ENCODE measurements at regions not wholly inside any gene's neighbourhood (a gene's known extent, or its start where the extent isn't known, plus 50 kb on each side); places are given as distances from the start of the nearest gene placed in this dataset.

GRCh38 chr13:31614073-31614472, 125.3 kb upstream of the RXFP2 start:
- DNase-seq = no peak

DNA sequence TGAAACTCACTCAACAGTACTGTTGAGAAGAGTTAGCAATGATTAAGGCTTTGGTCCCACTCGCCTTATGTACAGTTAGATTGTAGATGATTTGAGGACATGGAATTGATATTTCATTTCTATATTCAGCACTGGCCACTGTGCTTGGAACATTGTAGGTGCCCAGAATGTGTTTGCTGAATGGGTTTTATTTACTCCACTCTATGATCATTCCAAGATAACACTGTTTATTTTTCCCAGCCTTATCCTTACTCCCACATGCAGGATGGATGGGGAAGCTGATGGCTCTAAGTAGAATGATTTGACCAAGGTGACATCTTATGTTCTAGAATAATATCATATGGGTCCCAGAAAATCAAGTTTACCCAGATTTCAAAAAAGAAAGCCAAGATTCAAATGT, 124.6 kb upstream of the RXFP2 start:
- DNase-seq = no peak

DNA sequence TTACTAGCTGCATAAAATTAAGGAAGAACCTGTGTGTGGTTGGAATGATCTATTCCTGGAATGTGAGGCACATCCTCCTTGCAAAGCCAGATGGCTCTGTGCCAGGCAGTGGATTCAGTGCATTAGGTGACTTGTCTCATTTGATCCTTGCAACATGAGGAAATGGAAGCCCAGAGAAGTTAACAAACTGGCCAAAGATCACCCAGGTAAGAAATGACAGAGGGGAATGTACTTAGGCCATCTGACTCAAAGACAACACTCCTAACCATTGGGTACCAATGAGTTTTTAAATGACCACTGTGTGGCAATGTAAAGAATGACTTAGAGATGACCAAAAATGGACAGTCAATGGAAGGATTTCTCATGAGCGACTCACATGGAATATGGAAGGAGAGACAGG, 114.2 kb upstream of the RXFP2 start:
- no peak for DNase-seq

GRCh38 chr13:31627097-31627845, 112.1 kb upstream of the RXFP2 start:
- DNase-seq = no peak

DNA sequence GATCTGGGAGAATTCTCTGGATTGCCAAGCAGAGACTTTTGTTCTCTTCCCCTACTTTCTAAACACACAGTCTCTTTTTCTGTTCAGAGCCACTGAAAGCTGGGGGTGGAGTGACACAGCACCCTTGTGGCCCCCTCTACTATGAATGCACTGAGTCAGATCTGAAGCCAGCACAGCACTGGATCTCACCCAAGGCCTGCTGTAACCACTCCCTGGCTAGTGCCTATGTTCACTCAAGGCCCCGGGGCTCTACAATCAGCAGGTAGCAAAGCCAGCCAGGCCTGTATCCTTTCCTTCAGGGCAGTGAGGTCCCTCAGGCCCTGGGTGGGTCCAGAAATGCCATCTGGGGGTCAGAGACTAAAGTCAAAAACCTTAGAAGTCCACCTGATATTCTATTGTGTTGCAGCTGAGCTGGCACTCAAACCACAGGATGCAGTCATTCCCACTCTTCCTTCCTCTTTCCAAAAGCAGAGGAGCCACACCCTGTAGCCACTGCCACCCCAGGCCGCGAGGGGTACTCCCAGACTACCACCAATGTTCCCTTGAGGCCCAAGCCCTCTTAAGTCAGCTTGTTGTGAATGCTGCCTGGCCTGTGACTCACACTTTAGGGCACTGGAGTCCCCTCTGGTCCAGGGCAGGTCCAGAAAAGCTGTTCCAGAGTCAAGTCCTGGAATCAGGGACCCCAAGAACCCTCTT, 110.1 kb upstream of the RXFP2 start:
- DNase-seq = no peak

DNA sequence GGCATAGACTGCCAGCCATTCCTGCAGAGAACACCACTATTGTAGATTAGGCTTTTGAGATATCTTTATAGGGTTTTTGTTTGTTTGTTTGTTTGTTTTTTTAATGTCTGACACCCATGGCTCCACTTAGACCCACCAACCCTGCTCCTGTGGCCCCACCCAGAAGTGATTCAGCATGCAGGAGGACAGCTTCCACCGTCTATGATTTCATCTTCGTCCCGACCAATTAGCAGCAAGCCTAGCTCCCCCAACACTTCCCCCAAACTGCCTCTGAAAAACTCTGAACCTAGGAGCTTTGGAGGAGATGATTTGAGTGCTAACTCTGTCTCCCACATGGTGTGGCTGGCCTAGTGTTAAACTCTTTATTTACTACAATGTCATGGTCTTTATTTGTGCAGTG, 108.3 kb upstream of the RXFP2 start:
- no peak for DNase-seq

- no peak for DNase-seq
Observed at GRCh38 chr13:31631746-31632145, 107.6 kb upstream of the RXFP2 start.

GRCh38 chr13:31638577-31638976, 100.7 kb upstream of the RXFP2 start:
- no peak for DNase-seq

DNA sequence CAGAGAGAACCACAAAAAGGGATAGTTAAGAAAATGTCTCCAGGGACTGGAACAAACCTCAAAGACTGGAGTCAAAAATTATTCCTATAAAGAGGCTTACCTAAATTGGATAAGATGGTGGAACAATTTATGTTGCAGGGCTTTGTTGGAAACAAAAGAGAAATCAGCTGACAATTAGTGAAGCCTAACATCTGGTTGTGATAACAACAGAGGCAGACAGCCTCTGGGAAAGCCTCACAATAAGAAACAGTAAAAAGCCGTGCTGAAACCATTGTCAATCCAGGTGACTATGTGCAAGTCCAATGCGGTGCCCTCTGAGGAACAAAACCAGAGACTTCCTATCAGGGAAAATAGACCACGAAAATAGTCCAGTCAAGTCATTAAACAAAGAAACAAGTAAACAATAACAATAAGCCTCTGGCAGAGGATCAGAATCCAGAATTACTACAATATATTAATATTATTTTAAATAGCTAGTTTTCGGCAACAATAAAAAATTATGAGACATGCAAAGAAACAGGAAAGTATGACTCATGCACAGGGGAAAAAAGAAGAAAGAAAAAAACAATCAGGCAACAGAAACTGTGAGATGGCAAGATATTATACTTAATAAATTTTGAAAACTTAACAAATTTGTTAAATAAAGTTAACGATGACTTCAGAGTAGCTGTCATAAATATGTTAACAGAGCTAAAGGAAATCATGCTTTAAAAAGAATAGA, 99.7 kb upstream of the RXFP2 start:
- no peak for DNase-seq

DNA sequence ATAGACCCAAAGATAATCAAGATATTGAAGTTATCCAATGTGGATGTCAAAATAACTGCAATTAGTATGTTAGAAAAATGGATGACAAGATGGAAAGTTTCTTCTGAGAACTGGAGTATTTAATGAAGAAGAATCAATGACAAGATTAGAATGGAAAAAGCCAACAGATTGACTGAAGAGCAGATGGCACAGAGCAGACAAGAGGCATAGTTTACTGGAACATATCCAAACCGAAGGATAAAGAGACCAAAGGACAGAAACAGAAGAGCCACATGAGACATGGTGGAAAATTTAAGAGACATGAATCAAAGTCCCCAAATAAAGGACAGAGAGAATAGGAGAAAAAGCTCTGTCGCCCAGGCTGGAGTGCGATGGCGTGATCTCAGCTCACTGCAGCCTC, 89.6 kb upstream of the RXFP2 start:
- DNase-seq = no peak

GRCh38 chr13:31653730-31654129, 85.6 kb upstream of the RXFP2 start:
- DNase-seq = no peak

DNA sequence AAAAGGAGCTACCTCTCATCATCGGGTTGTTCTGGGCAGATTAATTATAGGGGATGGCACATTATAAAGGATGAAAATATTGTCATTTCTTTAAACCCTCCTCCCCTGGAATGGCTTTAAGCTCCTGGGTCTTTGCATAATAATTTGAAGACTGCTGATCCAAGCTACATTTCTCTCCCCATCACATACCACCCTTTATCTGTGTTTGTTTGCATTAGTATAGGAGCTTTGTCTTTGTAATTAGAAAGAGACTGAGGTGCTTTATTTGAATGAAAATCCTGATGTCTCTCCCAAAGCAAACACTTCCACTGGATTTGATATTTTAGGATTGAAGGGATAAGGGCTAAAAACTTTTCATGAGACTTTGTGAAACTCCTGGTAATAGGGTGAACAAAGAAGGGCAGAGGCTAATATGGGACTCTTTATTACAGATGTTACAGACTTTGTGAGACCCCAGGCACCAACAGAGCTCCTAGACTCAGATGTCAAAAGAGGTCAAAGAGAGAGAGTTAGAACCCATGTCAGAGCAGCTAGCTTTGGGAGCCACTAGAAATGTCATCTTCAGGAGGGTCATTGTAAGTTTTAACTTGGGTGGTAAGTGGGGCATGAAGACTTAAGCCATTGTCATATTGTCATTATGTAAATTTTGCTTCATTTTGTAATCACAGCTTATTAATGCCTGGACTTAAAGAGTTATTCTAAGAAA, 75.3 kb upstream of the RXFP2 start:
- no peak for DNase-seq

DNA sequence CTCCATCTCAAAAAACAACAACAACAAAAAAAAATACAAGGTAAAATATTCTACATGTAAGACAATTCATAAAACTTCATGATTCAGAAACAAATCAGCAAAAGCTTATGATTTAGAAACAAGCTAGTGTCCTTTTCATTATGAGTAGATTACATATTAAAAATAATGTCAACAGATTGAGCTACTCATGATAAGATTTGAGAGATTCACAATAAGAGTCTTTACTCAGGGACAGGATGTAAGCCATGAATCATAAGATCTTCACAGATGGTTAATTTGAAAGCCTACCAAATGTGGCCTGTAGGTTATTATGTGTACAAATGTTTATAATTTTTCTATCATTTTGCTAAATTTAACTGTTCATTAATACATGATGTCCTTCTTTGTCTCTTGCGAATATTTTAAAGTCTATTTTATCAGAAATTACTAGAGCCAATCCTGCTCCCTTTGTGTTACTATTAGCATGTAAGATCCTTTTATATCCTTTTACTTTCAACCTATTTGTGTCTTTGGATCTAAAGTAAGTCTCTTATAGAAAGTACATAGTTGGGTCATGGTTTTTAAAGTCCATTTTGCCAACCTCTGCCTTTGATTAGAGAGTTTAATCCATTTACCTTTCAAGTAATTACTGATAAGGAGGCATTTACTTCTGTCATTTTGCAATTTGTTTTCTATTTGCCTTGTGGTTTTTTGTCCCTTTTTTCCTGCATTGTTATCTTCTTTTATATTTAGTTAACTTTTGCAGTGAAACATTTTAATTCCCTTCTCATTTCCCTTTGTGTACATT, 68.3 kb upstream of the RXFP2 start:
- no peak for DNase-seq

DNA sequence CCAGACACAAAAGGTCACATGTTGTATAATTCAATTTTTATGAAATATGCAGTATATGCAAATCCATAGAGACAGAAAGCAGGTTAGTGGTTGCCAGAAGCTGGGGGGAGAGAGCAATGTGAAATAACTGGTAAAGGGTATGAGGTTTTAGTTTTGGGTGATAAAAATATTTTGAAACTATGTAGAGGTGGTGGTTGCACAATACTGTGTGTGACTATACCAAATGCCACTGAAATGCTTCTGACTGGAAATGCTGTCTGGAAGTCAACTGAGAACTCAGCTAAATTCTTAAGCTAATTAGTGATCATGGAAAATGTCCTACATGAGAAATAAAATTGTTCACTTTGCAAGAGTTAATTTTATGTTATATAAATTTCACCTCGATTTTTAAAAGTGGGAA, 65.3 kb upstream of the RXFP2 start:
- DNase-seq = no peak

DNA sequence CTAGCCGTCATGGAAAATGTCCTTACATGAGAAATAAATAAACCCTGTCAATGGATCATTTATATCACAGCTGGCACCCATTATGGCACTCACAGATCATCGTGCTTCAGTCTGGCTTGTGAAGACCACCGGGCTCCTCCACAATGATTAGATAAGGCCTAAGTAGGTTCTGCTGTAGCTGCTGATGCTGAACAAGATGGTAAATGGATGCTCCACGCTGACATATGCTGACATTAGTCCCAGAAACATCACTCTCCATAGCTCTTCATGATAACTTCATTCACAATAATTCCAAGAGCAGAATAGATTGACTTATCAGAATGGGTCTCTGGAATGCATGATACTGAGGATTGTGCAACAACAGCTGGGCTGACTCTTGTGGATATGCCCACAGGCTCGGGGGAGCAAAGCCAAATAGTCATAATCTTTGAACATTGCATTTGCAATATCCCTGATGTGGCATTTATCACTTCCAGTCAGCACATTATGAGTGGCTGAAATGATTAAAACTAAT, 63.8 kb upstream of the RXFP2 start:
- no peak for DNase-seq

- no peak for DNase-seq
Observed at GRCh38 chr13:31681133-31681532, 58.2 kb upstream of the RXFP2 start.

GRCh38 chr13:31684466-31684865, 54.9 kb upstream of the RXFP2 start:
- no peak for DNase-seq

DNA sequence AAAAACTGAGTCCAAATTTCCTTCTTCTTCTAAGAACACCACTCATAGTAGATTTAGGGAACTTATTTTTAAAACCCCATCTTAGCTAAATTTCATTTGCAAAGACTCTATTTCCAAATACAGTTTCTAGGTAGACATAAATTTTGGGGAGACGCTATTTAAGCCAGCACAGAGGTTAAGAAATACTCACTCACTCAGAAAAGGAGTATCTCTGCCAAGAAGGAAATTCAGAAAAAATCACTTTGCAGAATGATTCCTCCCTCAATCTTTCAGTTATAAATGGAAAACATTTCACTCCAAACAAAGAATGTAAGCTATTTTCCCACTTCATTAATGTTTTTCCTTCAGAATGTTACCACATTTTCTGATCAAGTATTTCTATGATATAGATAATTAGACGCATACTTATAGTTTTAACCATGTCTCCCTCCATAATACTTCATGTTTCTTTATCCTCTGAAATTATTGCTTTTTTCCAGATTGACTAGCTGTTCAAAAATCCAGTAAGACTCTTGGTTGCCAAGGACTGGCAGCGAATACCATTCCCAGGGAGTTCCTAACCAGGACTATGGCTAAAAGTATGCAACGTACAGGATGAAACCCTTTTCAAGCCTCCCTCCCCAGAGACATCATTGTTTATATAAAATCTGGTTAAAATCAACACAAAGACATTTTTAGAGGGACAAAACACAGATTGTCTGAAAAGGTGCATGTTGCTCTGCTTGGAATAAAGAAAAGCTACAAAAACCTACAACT, 52.5 kb upstream of the RXFP2 start:
- DNase-seq = no peak

All from activated CD8-positive, alpha-beta memory T cell treated with anti-CD3 and anti-CD28 coated beads, Interleukin-2, amount 50 U/mL, for 48 hours (primary cell).